ENCODE measurements at regions not wholly inside any gene's neighbourhood (a gene's known extent, or its start where the extent isn't known, plus 50 kb on each side); places are given as distances from the start of the nearest gene placed in this dataset.
A peak's percentile ranks its signal among the peaks of the same experiment; 100 is the strongest.
"Not testable (repeated sequence)": the region's sequence is repeated elsewhere in the genome, so short reads cannot be mapped to it uniquely, and the experiment has no call there.

GRCh38 chr5:13640270-13640669 is 304.2 kb downstream of the DNAH5 start:
- no peak for DNase-seq

- no peak for DNase-seq
Observed at GRCh38 chr5:13632676-13633075, 311.8 kb downstream of the DNAH5 start.

DNA sequence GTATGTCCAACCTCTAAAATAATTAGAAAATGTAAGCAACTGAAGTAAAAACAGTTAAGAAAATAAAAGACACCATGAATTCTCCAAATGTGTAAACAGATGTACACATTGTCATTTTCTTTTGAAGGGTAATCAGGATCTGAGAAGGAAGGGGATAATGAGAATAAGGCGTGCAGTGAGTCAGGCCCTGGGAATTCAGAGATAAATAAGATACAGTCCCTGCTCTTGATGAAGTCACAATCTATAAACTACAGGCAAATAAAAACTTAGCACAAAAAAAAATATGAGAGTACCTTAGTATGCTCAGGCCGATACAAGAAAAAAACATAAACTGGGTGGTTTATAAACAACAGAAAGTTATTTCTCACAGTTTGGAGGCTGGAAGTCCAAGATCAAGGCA is 315.3 kb downstream of the DNAH5 start:
- no peak for DNase-seq

- no peak for DNase-seq
Observed at GRCh38 chr5:13627673-13628454, 316.6 kb downstream of the DNAH5 start.

DNA sequence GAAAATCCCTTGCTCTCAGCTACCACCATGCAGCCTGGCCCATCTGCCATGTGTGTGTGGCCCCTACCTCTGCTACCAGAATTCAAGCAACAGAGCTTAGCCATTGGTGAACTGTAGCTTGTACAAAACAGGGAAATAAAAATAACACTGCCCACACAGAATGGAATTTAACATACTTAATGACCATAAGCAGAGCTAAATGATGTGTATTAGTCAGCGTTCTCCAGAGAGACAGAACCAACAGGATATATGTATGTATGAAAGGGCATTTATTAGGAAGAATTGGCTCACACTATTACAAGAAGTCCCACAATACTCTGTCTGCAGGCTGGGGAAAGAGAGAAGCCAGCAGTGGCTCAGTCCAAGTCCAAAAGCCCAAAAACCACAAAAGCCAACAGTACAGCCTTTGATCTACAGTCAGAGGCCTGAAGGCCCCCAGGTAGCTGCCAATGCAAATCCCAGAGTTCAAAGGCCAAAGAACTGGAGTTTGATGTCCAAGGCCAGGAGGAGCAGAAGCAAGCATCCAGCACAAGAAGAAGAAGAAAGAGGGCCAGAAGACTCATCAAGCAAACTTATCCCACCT is 318.8 kb downstream of the DNAH5 start:
- DNase-seq: no peak

- DNase-seq: no peak
Observed at GRCh38 chr5:13624283-13625074, 320.0 kb downstream of the DNAH5 start.

DNA sequence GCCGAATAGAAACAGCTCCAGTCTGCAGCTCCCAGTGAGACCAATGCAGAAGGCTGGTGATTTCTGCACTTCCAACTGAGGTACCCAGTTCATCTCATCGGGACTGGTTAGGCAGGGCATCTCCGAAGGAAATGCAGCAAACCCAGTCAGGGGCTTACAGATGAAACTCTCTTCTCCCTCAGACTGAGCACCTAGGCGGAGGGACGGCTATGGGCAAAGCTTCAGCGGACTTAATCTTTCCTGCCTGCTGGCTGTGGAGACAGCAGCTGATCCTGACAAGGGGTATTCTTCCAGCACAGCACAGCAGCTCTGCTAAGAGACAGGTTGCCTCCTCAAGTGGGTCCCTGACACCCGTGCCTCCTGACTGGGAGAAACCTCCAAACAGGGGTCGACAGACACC is 330.9 kb downstream of the DNAH5 start:
- DNase-seq: no peak

GRCh38 chr5:13611604-13612003 is 332.9 kb downstream of the DNAH5 start:
- no peak for DNase-seq

DNA sequence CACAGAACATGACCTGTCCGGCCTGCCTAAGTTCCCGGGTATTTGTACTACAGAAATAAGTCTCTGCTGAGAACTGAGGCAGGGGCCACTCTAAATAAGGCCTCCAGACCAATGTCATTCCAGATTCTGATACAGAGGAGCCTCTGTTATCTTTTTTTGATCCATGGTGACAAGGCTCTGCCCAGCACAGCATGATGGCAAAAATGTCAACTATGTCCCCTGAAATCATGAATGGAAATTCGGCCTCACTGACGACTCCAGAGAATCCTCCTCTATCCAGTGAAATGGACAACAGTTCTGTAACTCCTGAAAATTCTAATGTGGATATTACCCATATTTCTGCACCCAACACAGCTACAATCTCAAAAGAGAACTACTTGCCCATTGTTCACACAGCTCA is 335.0 kb downstream of the DNAH5 start:
- DNase-seq: no peak

- no peak for DNase-seq
Observed at GRCh38 chr5:13606051-13606450, 338.4 kb downstream of the DNAH5 start.

DNA sequence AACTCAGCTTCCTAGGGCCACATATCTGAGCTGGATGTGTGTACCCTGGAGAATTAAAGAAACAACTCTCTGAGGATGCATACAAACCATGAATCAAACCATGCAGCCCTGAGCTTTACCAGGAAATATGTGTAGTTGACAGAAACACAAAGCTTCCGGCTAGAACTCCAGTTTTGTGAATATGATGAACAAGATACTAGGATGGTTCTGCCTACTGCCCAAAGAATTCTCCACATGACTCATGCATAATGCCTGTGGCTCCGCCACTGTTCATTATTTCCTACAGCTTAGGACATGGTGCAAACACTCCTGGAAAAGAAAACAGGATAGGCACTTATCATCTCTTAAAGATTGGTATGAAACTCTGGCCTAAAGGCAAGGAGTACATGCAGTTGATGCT is 343.4 kb downstream of the DNAH5 start:
- no peak for DNase-seq

GRCh38 chr5:13595978-13596377 is 348.5 kb downstream of the DNAH5 start:
- DNase-seq: no peak

- peak; percentile 49 to 65 (median 58) for DNase-seq
Observed at GRCh38 chr5:13591621-13592020, 352.9 kb downstream of the DNAH5 start.

GRCh38 chr5:13585324-13585723 is 359.2 kb downstream of the DNAH5 start:
- no peak for DNase-seq

DNA sequence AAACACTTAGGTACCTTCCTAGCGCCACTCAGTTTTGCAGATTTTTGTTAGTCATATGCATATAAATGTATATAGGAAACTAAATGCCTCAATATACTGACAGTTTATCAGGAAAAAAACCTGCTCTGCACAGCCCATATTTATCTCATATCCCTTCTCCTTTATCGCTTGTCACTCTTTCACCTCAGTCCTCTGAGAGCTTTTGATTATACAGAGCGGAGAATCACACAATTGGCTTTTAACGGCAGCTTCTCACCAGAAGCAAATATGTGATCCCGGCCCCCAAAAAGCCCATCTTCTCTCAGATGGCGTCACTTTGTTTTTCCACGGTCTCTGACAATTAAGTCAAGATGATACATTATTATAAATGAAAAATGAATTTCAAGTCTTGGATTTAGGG is 362.6 kb downstream of the DNAH5 start:
- DNase-seq: no peak

- no peak for DNase-seq
Observed at GRCh38 chr5:13581132-13581531, 363.4 kb downstream of the DNAH5 start.

DNA sequence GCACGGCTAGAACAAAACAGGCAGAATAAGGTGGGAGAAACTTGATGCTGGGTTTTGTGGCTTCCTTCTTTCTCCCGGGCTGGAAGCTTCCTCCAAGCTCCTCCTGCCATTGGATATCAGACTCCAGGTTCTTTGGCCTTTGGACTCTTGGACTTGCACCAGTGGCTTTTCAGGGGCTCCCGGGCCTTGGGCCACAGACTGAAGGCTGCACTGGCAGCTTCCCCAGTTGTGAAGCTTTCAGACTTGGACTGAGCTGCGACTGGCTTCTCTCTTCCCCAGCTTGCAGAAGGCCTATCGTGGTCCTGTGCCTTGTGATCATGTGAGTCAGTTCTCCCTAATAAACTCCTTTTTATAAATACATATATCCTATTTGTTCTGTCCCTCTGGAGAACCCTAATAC is 364.4 kb downstream of the DNAH5 start:
- no peak for DNase-seq

- DNase-seq: not testable (repeated sequence)
Observed at GRCh38 chr5:13579091-13579490, 365.4 kb downstream of the DNAH5 start.

GRCh38 chr5:13578311-13579039 is 366.0 kb downstream of the DNAH5 start:
- not testable (repeated sequence) for DNase-seq

DNA sequence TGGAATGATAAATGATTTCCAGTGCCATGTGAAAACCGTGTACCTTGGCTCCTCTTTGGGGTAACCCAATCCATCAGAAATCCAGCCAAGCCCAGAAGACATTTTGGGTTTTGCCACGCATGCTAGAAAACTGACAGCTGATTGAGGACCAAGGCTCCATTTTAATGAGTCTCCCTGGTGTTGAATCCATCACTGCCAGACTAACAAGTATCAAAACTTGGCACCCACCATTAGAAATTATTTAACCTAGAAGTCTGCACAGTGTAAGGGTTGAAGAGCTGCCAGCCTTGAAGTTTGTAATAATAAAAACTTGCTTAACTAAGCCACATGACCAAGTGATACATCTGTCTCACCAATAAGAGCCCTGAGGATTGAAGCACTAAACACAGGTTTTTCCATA is 369.9 kb downstream of the DNAH5 start:
- no peak for DNase-seq

- DNase-seq: no peak
Observed at GRCh38 chr5:13572163-13572562, 372.3 kb downstream of the DNAH5 start.

DNA sequence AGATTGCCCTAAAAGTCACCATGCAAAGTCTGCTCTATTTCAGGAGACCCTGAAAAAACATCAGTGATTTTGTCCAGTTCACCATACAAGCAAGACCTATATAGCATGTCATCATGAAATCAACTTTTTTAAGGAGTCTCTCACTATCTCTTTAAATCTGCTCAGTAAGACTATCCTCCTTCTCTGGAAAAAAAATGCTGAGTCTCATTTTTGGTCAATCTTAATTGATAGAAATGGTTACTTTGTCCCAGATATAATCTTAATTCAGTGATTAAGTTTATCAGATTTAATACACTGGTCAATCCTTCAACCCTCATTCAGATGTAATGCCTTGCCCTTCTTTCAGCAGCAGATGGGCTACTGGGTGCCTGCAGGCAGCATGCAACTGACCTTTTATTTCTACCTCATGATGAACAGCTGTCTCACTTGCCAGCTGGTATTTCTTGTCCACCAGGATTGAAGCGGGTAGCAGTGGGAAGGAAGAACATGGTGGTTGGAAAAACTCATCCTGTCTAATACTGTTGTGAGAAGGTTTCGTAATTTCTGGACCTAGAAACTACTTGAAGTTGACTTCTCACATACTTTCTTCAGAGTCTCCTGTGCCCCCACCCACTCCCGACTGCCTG is 375.3 kb downstream of the DNAH5 start:
- DNase-seq: no peak

- DNase-seq: no peak
Observed at GRCh38 chr5:13567819-13568218, 376.7 kb downstream of the DNAH5 start.
